ENCODE measurements at regions not wholly inside any gene's neighbourhood (a gene's known extent, or its start where the extent isn't known, plus 50 kb on each side); places are given as distances from the start of the nearest gene placed in this dataset.

DNA sequence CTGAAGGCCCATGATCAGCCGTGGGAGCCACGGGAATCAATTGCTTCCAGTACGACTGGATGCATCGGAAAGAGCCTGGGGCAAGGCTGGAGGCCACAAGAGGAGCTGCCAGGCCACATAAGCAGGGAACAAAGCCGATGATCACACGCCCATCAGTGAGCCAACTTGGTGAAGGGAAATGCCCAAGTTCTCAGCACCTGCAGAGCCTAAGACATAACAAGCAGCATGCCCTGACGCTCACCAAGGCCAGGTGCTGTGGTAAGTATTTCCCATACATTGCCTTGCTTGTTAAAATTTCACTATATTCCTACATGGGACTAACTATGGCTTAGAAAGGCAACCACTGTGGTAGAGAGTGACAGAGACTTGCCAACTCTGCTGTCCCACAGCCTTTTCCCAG is 555.9 kb downstream of the BCL11B start (continued):
- TF ChIP-seq ZNF10 (CRISPR knock-in tag; IDR thresholded peaks at IDR 0.05; ENCODE audit: borderline replicate concordance, low read depth) (no peak), ZNF850 (CRISPR knock-in tag; conservative IDR thresholded peaks at IDR 0.05) (no peak), NRL (CRISPR knock-in tag; IDR thresholded peaks at IDR 0.05; ENCODE audit: borderline replicate concordance) (no peak), SKIL (CRISPR knock-in tag; IDR thresholded peaks at IDR 0.05; ENCODE audit: borderline replicate concordance) (no peak), ZNF570 (CRISPR knock-in tag; IDR thresholded peaks at IDR 0.05; ENCODE audit: borderline replicate concordance) (no peak), ZBTB7B (CRISPR knock-in tag; IDR thresholded peaks at IDR 0.05) (no peak), GATAD2A (CRISPR knock-in tag; IDR thresholded peaks at IDR 0.05) (no peak), HOXD1 (CRISPR knock-in tag; IDR thresholded peaks at IDR 0.05) (no peak), NFYC (CRISPR knock-in tag; IDR thresholded peaks at IDR 0.05) (no peak)
- TF ChIP-seq, protein P1, sequence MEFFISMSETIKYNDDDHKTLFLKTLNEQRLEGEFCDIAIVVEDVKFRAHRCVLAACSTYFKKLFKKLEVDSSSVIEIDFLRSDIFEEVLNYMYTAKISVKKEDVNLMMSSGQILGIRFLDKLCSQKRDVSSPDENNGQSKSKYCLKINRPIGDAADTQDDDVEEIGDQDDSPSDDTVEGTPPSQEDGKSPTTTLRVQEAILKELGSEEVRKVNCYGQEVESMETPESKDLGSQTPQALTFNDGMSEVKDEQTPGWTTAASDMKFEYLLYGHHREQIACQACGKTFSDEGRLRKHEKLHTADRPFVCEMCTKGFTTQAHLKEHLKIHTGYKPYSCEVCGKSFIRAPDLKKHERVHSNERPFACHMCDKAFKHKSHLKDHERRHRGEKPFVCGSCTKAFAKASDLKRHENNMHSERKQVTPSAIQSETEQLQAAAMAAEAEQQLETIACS (CRISPR knock-in tag; IDR thresholded peaks at IDR 0.05): no peak

DNA sequence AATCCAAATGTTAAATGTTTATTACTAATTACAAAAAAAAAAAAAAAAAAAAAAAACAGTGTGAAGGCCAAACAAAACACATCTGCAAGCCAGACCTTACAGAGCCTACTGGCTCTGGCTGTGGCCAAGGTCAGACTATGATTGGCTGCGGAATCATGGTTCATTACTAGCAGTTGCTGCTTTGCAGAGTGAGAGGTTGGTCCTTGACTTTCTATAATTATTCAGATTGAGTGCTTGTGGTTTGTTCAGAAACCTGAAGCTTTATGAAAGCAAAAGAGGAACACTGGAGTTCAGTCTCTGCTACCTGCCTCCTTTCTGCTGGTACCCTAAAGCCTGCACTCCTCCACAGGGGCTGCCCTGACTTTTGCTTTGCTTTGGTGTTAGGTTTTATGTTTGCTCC is 550.9 kb downstream of the BCL11B start:
- Histone ChIP-seq H2AFZ (ENCODE audit: low read length) (no peak overlapping the region), H3K4me2 (ENCODE audit: low read depth, low read length) (no peak overlapping the region), H3K9me3 (ENCODE audit: low read length) (0 out of 2 replicates have a peak, but pooled peaks cover 4% of the 10 kb centered on the region), H3K27ac (ENCODE audit: extremely low read length, insufficient read depth, low read length) (no peak overlapping the region), H3K4me1 (ENCODE audit: insufficient read depth, low read length) (peaks cover 5% of the 10 kb centered on the region; the same call in 1 of the 2 replicates), H3K9ac (ENCODE audit: insufficient read depth, low read depth, low read length) (no peak overlapping the region), H3K27me3 (ENCODE audit: control insufficient read depth in 1 of 2, insufficient read depth in 2 of 2, low read length in 2 of 2) (peaks cover 0 to 5% of the 10 kb centered on the region in 2 experiments; a peak in 1 of 5 replicates), H3K79me2 (ENCODE audit: insufficient read depth, low read length) (no peaks in the 10 kb centered on the region), H4K20me1 (ENCODE audit: insufficient read depth, low read length) (no peaks in the 10 kb centered on the region), H3K4me3 (replicated peaks in 1 of 3; ENCODE audit: insufficient read depth in 1 of 3, low read depth in 2 of 3, low read length in 3 of 3) (no peak overlapping the region), H3K36me3 (replicated peaks in 1 of 2; ENCODE audit: control insufficient read depth in 1 of 2, insufficient read depth in 2 of 2, low read length in 2 of 2) (no peaks in the 10 kb centered on the region)
- CTCF ChIA-PET (ENCODE audit: low intra/inter-chr PET ratio, low total read pairs): no interaction called here
- no TSS peak for BruUV-seq (replicated peaks)
- WGBS (ENCODE audit: low lambda C conversion rate): 8% methylated on average over 1 of the region's 1 CpG
- FAIRE-seq: no peak
- intact Hi-C loops (cut with micrococcal nuclease; ENCODE audit: unreplicated experiment) (no loop called here), in situ Hi-C loops (cut with HindIII; ENCODE audit: extremely low pct_ligation_motif_present, low pct_unique_long_range_greater_than_20kb) (no loop called here)
- POLR2A ChIA-PET: no interaction called here
- no peak for ATAC-seq
- no peak for DNase-seq (ENCODE audit: low spot score)
- no peak for TF ChIP-seq HMGXB3 (CRISPR knock-in tag; IDR thresholded peaks at IDR 0.05; ENCODE audit: borderline replicate concordance)
- TF ChIP-seq ZNF282 (IDR thresholded peaks at IDR 0.05; ENCODE audit: partially characterized antibody): no peak
- TF ChIP-seq ZNF20 (CRISPR knock-in tag; IDR thresholded peaks at IDR 0.05): no peak

All from HepG2 (cell line).